ENCODE measurements at regions not wholly inside any gene's neighbourhood (a gene's known extent, or its start where the extent isn't known, plus 50 kb on each side); places are given as distances from the start of the nearest gene placed in this dataset.

DNA sequence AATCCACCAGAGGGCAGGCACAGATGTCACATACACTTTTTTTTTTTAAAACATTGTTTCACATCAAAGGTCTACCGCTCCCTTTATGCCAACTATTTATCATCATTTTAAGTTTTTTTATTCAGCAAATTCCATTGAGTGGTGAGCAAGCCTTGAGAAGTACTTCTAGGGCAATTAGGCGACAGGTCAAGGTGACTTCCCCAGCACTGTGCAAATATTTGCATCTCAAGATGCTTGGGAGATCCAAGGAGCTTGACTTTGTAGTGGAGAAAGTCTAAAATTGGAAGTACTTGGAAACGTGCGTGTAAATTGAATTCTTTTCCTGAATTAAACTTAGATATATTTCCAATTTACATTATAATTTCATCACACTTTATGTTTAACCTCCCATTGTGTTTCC lies 211.1 kb downstream of the ICE1 start:
- Histone ChIP-seq H4K20me1 (ENCODE audit: control insufficient read depth, insufficient read depth, low read depth, low read length) (no peaks in the 10 kb centered on the region), H3K36me3 (ENCODE audit: control insufficient read depth, low read length) (no peaks in the 10 kb centered on the region), H3K4me1 (ENCODE audit: control insufficient read depth, low read length) (no peaks in the 10 kb centered on the region), H3K27me3 (ENCODE audit: control insufficient read depth, low read length) (no peaks in the 10 kb centered on the region), H3F3A (ENCODE audit: control insufficient read depth, insufficient read depth) (no peaks in the 10 kb centered on the region), H3K9me2 (replicated peaks; ENCODE audit: control insufficient read depth, low read length) (no peaks in the 10 kb centered on the region), H3K4me3 (ENCODE audit: low read length) (no peak overlapping the region), H3K79me2 (ENCODE audit: control insufficient read depth, low read length) (no peaks in the 10 kb centered on the region), H3K27ac (ENCODE audit: low read depth, low read length) (no peak overlapping the region), H3K9me3 (ENCODE audit: control insufficient read depth, insufficient read depth, low read length) (no peaks in the 10 kb centered on the region), H3K4me2 (ENCODE audit: low read length) (no peak overlapping the region)
- TF ChIP-seq, protein P1, sequence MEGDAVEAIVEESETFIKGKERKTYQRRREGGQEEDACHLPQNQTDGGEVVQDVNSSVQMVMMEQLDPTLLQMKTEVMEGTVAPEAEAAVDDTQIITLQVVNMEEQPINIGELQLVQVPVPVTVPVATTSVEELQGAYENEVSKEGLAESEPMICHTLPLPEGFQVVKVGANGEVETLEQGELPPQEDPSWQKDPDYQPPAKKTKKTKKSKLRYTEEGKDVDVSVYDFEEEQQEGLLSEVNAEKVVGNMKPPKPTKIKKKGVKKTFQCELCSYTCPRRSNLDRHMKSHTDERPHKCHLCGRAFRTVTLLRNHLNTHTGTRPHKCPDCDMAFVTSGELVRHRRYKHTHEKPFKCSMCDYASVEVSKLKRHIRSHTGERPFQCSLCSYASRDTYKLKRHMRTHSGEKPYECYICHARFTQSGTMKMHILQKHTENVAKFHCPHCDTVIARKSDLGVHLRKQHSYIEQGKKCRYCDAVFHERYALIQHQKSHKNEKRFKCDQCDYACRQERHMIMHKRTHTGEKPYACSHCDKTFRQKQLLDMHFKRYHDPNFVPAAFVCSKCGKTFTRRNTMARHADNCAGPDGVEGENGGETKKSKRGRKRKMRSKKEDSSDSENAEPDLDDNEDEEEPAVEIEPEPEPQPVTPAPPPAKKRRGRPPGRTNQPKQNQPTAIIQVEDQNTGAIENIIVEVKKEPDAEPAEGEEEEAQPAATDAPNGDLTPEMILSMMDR (IDR thresholded peaks at IDR 0.05; ENCODE audit: low read depth, low read length, poor library complexity, severe bottlenecking), result no peak
- no peak for TF ChIP-seq EZH2phosphoT487 (IDR thresholded peaks at IDR 0.05; ENCODE audit: borderline replicate concordance, low read length)

DNA sequence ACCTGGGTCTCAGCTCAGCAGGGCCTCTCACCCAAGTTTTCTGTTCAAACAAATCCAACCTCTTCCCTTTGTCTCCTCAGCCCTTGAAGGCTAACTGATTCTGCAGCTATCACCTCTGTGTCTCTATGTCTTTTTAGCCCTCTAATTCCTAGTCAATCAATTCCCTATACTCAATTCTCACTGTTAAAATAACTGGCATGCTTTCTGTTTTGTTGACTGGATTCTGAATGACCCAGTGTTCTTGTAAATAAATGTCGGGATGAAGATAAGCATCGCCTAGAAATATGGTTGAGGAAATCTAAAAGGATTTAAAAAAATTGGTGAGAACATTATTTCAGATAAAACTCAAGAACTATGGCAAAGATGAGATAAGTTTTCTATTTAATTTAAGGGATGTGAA lies 210.2 kb downstream of the ICE1 start:
- Histone ChIP-seq H3K9me2 (replicated peaks; ENCODE audit: control insufficient read depth, low read length) (no peaks in the 10 kb centered on the region), H3F3A (ENCODE audit: control insufficient read depth, insufficient read depth) (no peaks in the 10 kb centered on the region), H3K9me3 (ENCODE audit: control insufficient read depth, insufficient read depth, low read length) (no peaks in the 10 kb centered on the region), H3K4me1 (ENCODE audit: control insufficient read depth, low read length) (no peaks in the 10 kb centered on the region), H3K4me3 (ENCODE audit: low read length) (no peak overlapping the region), H3K79me2 (ENCODE audit: control insufficient read depth, low read length) (no peaks in the 10 kb centered on the region), H3K27me3 (ENCODE audit: control insufficient read depth, low read length) (no peaks in the 10 kb centered on the region), H3K4me2 (ENCODE audit: low read length) (no peak overlapping the region), H3K36me3 (ENCODE audit: control insufficient read depth, low read length) (no peaks in the 10 kb centered on the region), H4K20me1 (ENCODE audit: control insufficient read depth, insufficient read depth, low read depth, low read length) (no peaks in the 10 kb centered on the region), H3K27ac (ENCODE audit: low read depth, low read length) (no peak overlapping the region)
- TF ChIP-seq, protein P1 (IDR thresholded peaks at IDR 0.05; ENCODE audit: low read depth, low read length, poor library complexity, severe bottlenecking), result no peak
- TF ChIP-seq EZH2phosphoT487 (IDR thresholded peaks at IDR 0.05; ENCODE audit: borderline replicate concordance, low read length), result no peak

DNA sequence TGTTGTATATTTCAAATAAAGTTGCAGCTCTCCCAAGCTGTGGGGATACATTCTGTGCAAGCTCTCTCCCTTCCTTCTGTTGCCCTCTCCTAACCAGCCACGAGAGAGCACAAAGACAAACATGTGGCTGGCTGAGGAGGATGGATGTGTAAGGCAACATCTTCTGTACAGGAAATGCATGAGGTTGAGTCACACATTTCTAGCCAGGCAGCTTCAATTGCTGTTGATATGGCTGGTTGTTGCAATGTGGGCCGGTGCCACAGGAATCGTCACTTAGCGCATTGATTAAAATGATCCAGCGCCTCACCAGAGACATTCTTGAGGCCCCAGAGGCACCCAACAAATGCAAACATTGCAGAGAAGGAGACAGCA lies 207.1 kb downstream of the ICE1 start:
- Histone ChIP-seq H3K4me2 (ENCODE audit: low read length) (no peak overlapping the region), H3K27me3 (ENCODE audit: control insufficient read depth, low read length) (no peaks in the 10 kb centered on the region), H3K27ac (ENCODE audit: low read depth, low read length) (no peak overlapping the region), H4K20me1 (ENCODE audit: control insufficient read depth, insufficient read depth, low read depth, low read length) (no peaks in the 10 kb centered on the region), H3K4me1 (ENCODE audit: control insufficient read depth, low read length) (no peaks in the 10 kb centered on the region), H3K79me2 (ENCODE audit: control insufficient read depth, low read length) (no peaks in the 10 kb centered on the region), H3K36me3 (ENCODE audit: control insufficient read depth, low read length) (no peaks in the 10 kb centered on the region), H3K4me3 (ENCODE audit: low read length) (no peak overlapping the region), H3K9me3 (ENCODE audit: control insufficient read depth, insufficient read depth, low read length) (no peaks in the 10 kb centered on the region), H3K9me2 (replicated peaks; ENCODE audit: control insufficient read depth, low read length) (no peaks in the 10 kb centered on the region), H3F3A (ENCODE audit: control insufficient read depth, insufficient read depth) (no peaks in the 10 kb centered on the region)
- no peak for TF ChIP-seq EZH2phosphoT487 (IDR thresholded peaks at IDR 0.05; ENCODE audit: borderline replicate concordance, low read length)
- TF ChIP-seq, protein P1 (IDR thresholded peaks at IDR 0.05; ENCODE audit: low read depth, low read length, poor library complexity, severe bottlenecking), result no peak

All from DOHH2 (cell line).